Umbilical cord (tissue), 1 donor: ENCODE measurements at regions not wholly inside any gene's neighbourhood (a gene's known extent, or its start where the extent isn't known, plus 50 kb on each side); places are given as distances from the start of the nearest gene placed in this dataset.

Source experiments
- DNase-seq: peaks from one replicate; pipeline ENCODE4 v3.0.0-alpha.2; 2015; ENCODE audit warnings: low spot score

GRCh38 chr10:78955206-78955605 is 113.6 kb upstream of the ZMIZ1 start:
- DNase-seq, result no peak

DNA sequence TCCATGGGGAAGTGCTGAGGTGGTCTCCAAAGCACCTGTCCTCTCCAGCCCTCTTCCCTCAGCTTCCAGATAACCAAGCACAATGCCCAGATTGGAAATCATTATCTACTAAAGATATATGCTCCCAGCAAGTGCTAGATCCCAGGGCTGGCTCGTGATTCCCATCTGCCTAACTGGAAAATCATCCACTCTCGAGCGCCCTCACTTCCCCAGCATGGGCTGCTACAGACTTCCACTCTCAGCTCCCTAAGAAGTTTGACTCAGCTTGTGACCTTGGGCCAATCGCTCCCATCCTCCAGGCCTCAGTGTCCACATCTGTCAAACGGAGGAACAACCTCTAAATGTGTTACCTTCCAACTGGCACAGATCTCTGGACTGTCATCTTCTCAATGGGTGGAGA is 112.4 kb upstream of the ZMIZ1 start:
- no peak for DNase-seq

DNA sequence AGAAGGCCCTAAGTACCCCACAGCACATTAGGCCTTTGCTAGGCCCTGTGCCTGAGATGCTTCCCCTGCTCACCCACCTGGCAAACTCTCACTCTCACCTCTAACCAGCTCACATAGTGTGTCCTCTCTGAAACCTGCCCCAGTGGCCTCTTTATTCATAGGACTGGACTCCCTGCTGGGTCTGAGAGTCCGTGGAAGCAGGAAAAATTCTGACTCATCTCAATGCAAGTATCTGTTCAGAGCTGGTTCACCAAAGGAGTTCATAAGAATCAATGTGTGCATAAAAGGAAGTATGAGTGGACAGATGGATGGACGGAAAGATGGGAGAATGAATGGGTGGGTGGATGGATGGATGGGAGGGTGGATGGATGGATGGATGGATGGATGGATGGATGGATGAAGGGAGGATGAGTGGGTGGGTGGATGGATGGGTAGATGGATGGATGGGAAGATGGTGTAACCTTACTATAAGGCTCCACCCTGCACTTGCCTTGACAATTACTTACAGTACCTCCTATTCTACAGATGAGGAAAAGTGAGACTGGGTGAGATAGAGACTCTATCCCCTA is 111.2 kb upstream of the ZMIZ1 start:
- DNase-seq, result no peak

- no peak for DNase-seq
Measured at GRCh38 chr10:78959217-78959923, 109.4 kb upstream of the ZMIZ1 start.

GRCh38 chr10:78959924-78960285 is 108.9 kb upstream of the ZMIZ1 start:
- peak; percentile 90 for DNase-seq

DNA sequence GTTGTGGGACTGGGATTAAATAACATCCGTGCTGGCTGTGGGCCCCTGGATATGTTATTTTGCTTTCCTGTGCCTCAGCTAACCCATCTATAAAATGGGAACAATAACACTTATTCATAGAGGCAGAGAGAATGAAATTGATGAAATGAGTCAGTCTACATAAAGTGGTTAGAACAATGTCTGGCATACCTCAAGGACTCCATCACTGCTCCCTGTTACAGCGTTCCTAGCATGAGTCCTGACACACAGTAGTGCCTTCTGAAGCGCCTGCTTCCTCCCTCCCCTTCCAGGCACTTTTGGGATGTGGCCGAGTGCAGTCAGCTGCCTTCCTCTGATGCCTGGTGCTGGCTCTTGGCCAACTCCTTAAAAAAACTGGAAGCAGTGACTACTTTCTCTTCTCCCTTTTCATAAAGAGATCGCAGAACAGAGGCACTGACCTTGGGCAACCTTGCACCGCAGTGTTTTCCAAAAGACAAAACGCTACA is 108.4 kb upstream of the ZMIZ1 start:
- peak; percentile 83 for DNase-seq

- no peak for DNase-seq
Measured at GRCh38 chr10:78961760-78962159, 107.0 kb upstream of the ZMIZ1 start.

- DNase-seq, result peak; percentile 40
Measured at GRCh38 chr10:78963074-78964034, 105.4 kb upstream of the ZMIZ1 start.

DNA sequence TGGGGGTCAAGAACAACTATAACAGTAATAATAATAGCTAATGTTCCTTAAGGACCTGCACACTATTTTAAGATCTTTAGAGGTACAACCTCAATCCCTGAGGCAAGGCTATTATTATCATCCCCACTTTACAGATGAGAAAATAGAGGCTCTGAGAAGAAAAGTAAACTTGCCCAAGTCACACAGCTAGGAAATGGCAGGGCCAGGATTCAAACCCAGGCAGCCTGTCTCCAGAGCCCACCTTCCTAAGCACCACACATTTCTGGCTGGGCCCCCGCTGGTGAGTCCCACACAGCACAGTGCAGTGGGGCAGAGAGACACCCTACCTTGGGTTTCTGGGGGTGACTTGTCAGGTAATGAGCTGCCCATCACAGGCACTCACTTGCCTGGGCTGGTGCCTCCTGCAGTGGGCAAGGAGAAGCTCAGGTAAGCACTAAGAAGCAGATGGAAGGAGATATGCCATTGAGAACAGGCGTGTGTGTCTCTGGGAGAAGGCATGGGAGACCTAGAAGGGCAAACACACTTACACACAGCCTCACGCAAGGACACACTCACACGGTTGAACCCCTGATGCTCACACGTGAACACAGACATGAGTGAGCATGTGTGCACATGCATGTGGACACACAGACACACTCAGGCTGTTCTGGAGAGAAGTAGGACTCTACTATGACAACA is 104.4 kb upstream of the ZMIZ1 start:
- no peak for DNase-seq

GRCh38 chr10:78964952-78965633 is 103.7 kb upstream of the ZMIZ1 start:
- no peak for DNase-seq

GRCh38 chr10:78966182-78966787 is 102.5 kb upstream of the ZMIZ1 start:
- no peak for DNase-seq

DNA sequence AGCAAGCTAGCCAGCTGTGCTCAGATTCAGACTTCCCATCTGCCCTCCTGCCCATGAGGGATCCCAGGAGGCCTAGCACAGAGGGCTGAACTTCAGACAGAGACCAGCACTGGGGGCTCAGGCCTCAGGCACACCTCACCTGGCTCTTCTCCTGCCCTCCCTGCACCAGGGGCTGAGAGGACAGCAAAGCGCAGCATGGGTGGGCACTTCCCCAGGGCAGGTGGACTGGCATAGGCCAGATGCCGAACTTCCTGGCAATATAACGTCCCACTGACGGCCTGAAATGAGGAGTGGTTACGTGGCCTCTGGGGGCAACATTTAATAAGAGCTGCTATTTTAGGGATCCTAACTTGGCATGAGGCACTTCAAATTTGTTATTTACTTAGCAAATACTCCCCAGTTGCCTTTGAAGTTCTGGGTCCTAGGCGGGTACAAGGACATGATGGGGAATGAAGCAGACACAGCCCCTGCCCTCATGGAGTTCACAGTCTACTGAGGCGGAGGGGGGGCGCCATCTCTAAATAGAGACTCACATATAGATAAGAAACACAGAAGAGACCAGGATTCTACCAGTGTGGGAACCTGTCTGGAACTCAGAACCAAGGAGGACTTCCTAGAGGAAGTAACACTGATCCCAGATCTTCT is 101.8 kb upstream of the ZMIZ1 start:
- DNase-seq, result no peak

GRCh38 chr10:78968300-78968942 is 100.3 kb upstream of the ZMIZ1 start:
- no peak for DNase-seq

DNA sequence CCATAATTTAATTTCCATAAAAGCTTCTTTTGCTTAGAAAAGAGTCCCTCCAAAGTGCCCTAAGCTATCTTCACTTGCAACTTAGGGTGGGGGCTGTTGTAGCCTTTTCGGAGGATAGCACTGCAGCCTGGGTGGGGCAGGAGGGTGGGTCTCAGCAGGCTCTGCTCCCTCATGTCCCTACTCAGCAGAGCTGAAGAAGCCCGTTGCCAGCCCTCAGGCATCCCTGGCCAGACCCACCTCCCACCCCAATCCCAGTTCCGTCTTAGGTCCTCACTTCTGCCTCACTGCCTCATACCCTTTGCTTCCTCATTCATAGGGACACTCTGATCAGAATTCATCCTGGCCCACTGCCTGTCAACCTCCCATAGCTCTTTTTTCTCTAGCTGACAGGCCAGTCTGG is 99.8 kb upstream of the ZMIZ1 start:
- DNase-seq, result no peak

- DNase-seq, result no peak
Measured at GRCh38 chr10:78969719-78970118, 99.0 kb upstream of the ZMIZ1 start.

DNA sequence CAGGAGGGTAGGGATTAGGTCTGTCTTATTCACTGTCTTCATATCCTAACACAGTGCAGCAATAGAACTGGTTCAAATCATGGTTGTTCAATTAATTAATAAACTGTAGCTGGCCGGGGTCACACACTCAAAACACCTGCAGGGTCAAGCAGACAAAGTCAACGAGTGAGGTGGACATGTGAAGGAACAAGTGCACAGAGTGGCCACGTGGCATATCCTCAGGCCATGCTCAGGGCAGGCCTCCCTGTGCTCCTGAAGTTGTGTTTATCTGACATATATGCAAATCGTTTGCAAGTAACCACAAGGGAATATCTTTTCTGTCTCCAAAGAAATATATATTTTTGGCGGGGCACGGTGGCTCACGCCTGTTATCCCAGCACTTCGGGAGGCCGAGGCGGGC is 98.5 kb upstream of the ZMIZ1 start:
- DNase-seq, result no peak

- DNase-seq, result no peak
Measured at GRCh38 chr10:78971094-78971682, 97.6 kb upstream of the ZMIZ1 start.

- DNase-seq, result no peak
Measured at GRCh38 chr10:78972160-78972946, 96.4 kb upstream of the ZMIZ1 start.
